ENCODE measurements at regions not wholly inside any gene's neighbourhood (a gene's known extent, or its start where the extent isn't known, plus 50 kb on each side); places are given as distances from the start of the nearest gene placed in this dataset.

GRCh38 chr15:37880009-37880834 lies 54.2 kb upstream of the TMCO5A start:
- H3K4me3 Mint-ChIP-seq = no peak overlapping the region
- peaks cover 3% of the 10 kb centered on the region for H3K27me3 Mint-ChIP-seq (ENCODE audit: low read depth, poor library complexity)

GRCh38 chr15:37880835-37881153 lies 53.6 kb upstream of the TMCO5A start:
- peaks cover 65% of the 10 kb centered on the region for H3K4me1 Mint-ChIP-seq
- no peaks in the 10 kb centered on the region for H3K36me3 Mint-ChIP-seq (ENCODE audit: low read depth)
- DNase-seq = no peak
- H3K9me3 Mint-ChIP-seq = no peaks in the 10 kb centered on the region
- peaks cover 3% of the 10 kb centered on the region for H3K27me3 Mint-ChIP-seq (ENCODE audit: low read depth, poor library complexity)
- H3K27ac Mint-ChIP-seq = no peak overlapping the region
- no peak for TF ChIP-seq CTCF (IDR thresholded peaks at IDR 0.05)
- no peak overlapping the region for H3K4me3 Mint-ChIP-seq

More at GRCh38 chr15:37880009-37880834, 54.2 kb upstream of the TMCO5A start:
- peak; percentile 29 for DNase-seq
- Mint-ChIP-seq H3K9me3 (no peaks in the 10 kb centered on the region), H3K27ac (no peak overlapping the region), H3K36me3 (ENCODE audit: low read depth) (no peaks in the 10 kb centered on the region), H3K4me1 (peaks cover 65% of the 10 kb centered on the region)
- TF ChIP-seq CTCF (IDR thresholded peaks at IDR 0.05) = peak; percentile 87

GRCh38 chr15:37881237-37882013 lies 53.0 kb upstream of the TMCO5A start:
- no peak for TF ChIP-seq CTCF (IDR thresholded peaks at IDR 0.05)
- Mint-ChIP-seq H3K27ac (no peak overlapping the region), H3K4me3 (no peak overlapping the region), H3K36me3 (ENCODE audit: low read depth) (no peaks in the 10 kb centered on the region), H3K27me3 (ENCODE audit: low read depth, poor library complexity) (no peaks in the 10 kb centered on the region), H3K4me1 (peaks cover 65% of the 10 kb centered on the region), H3K9me3 (no peaks in the 10 kb centered on the region)
- DNase-seq = no peak

- peaks cover 56% of the 10 kb centered on the region for H3K4me1 Mint-ChIP-seq
- no peak overlapping the region for H3K27ac Mint-ChIP-seq
- H3K27me3 Mint-ChIP-seq (ENCODE audit: low read depth, poor library complexity) = peaks cover 3% of the 10 kb centered on the region
- no peaks in the 10 kb centered on the region for H3K9me3 Mint-ChIP-seq
- TF ChIP-seq CTCF (IDR thresholded peaks at IDR 0.05) = no peak
- H3K4me3 Mint-ChIP-seq = no peak overlapping the region
- no peak for DNase-seq
- H3K36me3 Mint-ChIP-seq (ENCODE audit: low read depth) = no peaks in the 10 kb centered on the region
These were observed 51.8 kb upstream of the TMCO5A start for GRCh38 chr15:37882640-37883039.
